Liver (tissue), 7 donors: ENCODE measurements at regions not wholly inside any gene's neighbourhood (a gene's known extent, or its start where the extent isn't known, plus 50 kb on each side); places are given as distances from the start of the nearest gene placed in this dataset.

ENCODE experiments used
- DNase-seq: peaks from one replicate; pipeline ENCODE4 v3.0.0-alpha.2; 2017; ENCODE audit warnings: low spot score
- H3K27ac ChIP-seq, 2 donors: one replicate each; pipeline ENCODE4 v1.7.0; 2013; ENCODE audit warnings: inconsistent platforms in 2 of 2, low read length in 2 of 2, control low read depth in 1 of 2, low read depth in 1 of 2, mild to moderate bottlenecking in 1 of 2
- H3K27me3 ChIP-seq, 4 donors: one replicate each; pipeline versions ENCODE4 v1.6.1 to v1.7.0; 2013; ENCODE audit warnings: low read length in 3 of 4, inconsistent platforms in 1 of 4, mild to moderate bottlenecking in 1 of 4, moderate library complexity in 1 of 4; ENCODE audit not compliant: control insufficient read depth in 4 of 4, insufficient read depth in 4 of 4
- H3K36me3 ChIP-seq, 4 donors: one replicate each; pipeline versions ENCODE4 v1.6.1 to v1.7.0; 2013; ENCODE audit warnings: low read length in 3 of 4, mild to moderate bottlenecking in 3 of 4, low read depth in 1 of 4, moderate library complexity in 1 of 4; ENCODE audit not compliant: control insufficient read depth in 4 of 4, insufficient read depth in 3 of 4
- H3K4me1 ChIP-seq, 4 donors: one replicate each; pipeline versions ENCODE4 v1.6.1 to v1.7.0; 2013; ENCODE audit warnings: low read length in 3 of 4, mild to moderate bottlenecking in 3 of 4, moderate library complexity in 1 of 4; ENCODE audit not compliant: control insufficient read depth in 4 of 4, insufficient read depth in 4 of 4
- H3K4me3 ChIP-seq, 3 donors: one replicate each; pipeline versions ENCODE4 v1.6.1 to v1.7.0; 2013; ENCODE audit warnings: low read length in 3 of 3, control low read depth in 1 of 3, low read depth in 1 of 3, mild to moderate bottlenecking in 1 of 3
- H3K9ac ChIP-seq, 2 donors: one replicate each; pipeline ENCODE4 v1.7.0; 2013; ENCODE audit warnings: low read length in 2 of 2, mild to moderate bottlenecking in 2 of 2, moderate library complexity in 2 of 2, control low read depth in 1 of 2, low read depth in 1 of 2
- H3K9me3 ChIP-seq, 4 donors: one replicate each; pipeline versions ENCODE4 v1.6.1 to v1.7.0; 2013; ENCODE audit warnings: low read length in 3 of 4; ENCODE audit not compliant: control insufficient read depth in 4 of 4
- EGR1 ChIP-seq, 2 donors: IDR thresholded peaks; 2 replicates each; pipeline ENCODE4 v1.6.1; 2016 to 2018; ENCODE audit warnings: antibody characterized with exemption in 2 of 2, low read depth in 2 of 2
- FOXA1 ChIP-seq: IDR thresholded peaks from 2 replicates; pipeline ENCODE4 v1.6.1; 2016; ENCODE audit warnings: antibody characterized with exemption
- FOXA2 ChIP-seq: IDR thresholded peaks from 2 replicates; pipeline ENCODE4 v1.6.1; 2016; ENCODE audit warnings: antibody characterized with exemption
- GABPA ChIP-seq, 2 donors: IDR thresholded peaks in 1 of 2; conservative IDR thresholded peaks in 1 of 2; 2 replicates each; pipeline ENCODE4 v1.6.1; 2016; ENCODE audit warnings: antibody characterized with exemption in 2 of 2, mild to moderate bottlenecking in 1 of 2, moderate library complexity in 1 of 2
- HNF4A ChIP-seq, 2 donors: conservative IDR thresholded peaks; 2 replicates each; pipeline ENCODE4 v1.6.1; 2016; ENCODE audit warnings: antibody characterized with exemption in 2 of 2, mild to moderate bottlenecking in 2 of 2
- HNF4G ChIP-seq: IDR thresholded peaks from 2 replicates; pipeline ENCODE4 v1.6.1; 2016; ENCODE audit warnings: antibody characterized with exemption
- JUND ChIP-seq, 2 donors: IDR thresholded peaks; 2 replicates each; pipeline ENCODE4 v1.6.1; 2016; ENCODE audit warnings: antibody characterized with exemption in 2 of 2
- RAD21 ChIP-seq, 2 donors: IDR thresholded peaks; 2 replicates each; pipeline ENCODE4 v1.6.1; 2016; ENCODE audit warnings: antibody characterized with exemption in 2 of 2, mild to moderate bottlenecking in 2 of 2
- REST ChIP-seq: IDR thresholded peaks from 2 replicates; pipeline ENCODE4 v1.6.1; 2016; ENCODE audit warnings: antibody characterized with exemption, mild to moderate bottlenecking
- RXRA ChIP-seq, 2 donors: IDR thresholded peaks; 2 replicates each; pipeline ENCODE4 v1.6.1; 2017 to 2018; ENCODE audit warnings: antibody characterized with exemption in 2 of 2, mild to moderate bottlenecking in 1 of 2
- SP1 ChIP-seq: IDR thresholded peaks from 2 replicates; pipeline ENCODE4 v1.6.1; 2018; ENCODE audit warnings: antibody characterized with exemption, mild to moderate bottlenecking
- TAF1 ChIP-seq: conservative IDR thresholded peaks from 2 replicates; pipeline ENCODE4 v1.6.1; 2016; ENCODE audit warnings: antibody characterized with exemption, mild to moderate bottlenecking
- ZBTB33 ChIP-seq: IDR thresholded peaks from 2 replicates; pipeline ENCODE4 v1.6.1; 2016; ENCODE audit warnings: antibody characterized with exemption
- WGBS: extraction: QIAGEN DNeasy Blood & Tissue Kit; methylation state at CpG from one replicate; pipeline ENCODE4 v1.1.7; 2013; 5-methylcytosine and 5-hydroxymethylcytosine counted together
- TF ChIP-seq, protein P1 (sequence below): IDR thresholded peaks from 2 replicates; pipeline ENCODE4 v1.6.1; 2016; ENCODE audit warnings: antibody characterized with exemption
- TF ChIP-seq, protein P2 (sequence below): IDR thresholded peaks from 2 replicates; pipeline ENCODE4 v1.6.1; 2016; ENCODE audit warnings: antibody characterized with exemption
- donor health status: healthy.
- donor health status: healthy.
- donor health status: healthy.
- donor health status: healthy.

DNA sequence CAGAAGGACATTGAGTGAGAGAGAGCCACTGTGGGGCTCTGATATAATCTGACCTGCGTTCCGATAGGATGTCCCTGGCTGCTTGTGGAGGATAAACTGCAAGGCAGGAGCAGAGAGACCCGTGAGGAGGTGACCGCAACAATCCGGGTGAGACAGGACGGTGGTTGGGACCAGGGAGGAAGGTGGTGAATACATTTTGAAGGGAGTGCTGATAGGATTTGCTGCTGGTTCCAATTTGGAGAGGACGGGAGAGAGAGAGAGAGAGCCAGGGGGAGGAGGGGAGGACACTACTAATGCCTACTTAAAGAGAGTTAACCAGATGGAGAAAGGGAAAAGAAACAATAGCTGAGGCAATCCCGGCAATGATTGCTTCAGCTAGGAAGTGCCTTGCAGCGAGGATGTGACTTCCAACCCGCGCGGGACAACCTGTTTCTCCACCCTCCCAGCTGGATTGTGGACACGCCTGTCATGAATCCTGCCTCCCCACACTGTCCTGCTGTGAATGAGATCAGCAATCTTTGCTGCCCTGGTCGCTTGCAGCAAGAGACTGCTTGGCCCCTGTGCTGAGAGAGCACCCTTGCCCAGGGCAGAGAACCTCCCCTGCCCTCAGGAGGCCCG is 199.0 kb upstream of the KCNG1 start:
- peaks cover 0 to 11% (median 2%) of the 10 kb centered on the region in 4 donors for H3K27me3 ChIP-seq
- no peak for DNase-seq
- TF ChIP-seq RAD21 (IDR thresholded peaks at IDR 0.05) (no peak), HNF4A (conservative IDR thresholded peaks at IDR 0.05) (no peak), RXRA (IDR thresholded peaks at IDR 0.05) (no peak), FOXA1 (no peak), HNF4G (no peak), SP1 (no peak), ZBTB33 (no peak), GABPA (IDR thresholded peaks at IDR 0.05 in 1 of 2, conservative IDR thresholded peaks at IDR 0.05 in 1 of 2) (no peak), TAF1 (no peak)
- TF ChIP-seq, protein P1, sequence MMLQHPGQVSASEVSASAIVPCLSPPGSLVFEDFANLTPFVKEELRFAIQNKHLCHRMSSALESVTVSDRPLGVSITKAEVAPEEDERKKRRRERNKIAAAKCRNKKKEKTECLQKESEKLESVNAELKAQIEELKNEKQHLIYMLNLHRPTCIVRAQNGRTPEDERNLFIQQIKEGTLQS, result no peak
- H3K4me3 ChIP-seq, result no peak overlapping the region
- H3K36me3 ChIP-seq, result no peaks in the 10 kb centered on the region
- WGBS, result 9% methylated on average over 15 of the region's 15 CpGs
- H3K9me3 ChIP-seq, result peaks cover 4 to 11% (median 7%) of the 10 kb centered on the region in 4 donors
- H3K4me1 ChIP-seq, result no peaks in the 10 kb centered on the region
- no peak overlapping the region for H3K9ac ChIP-seq
- no peak overlapping the region for H3K27ac ChIP-seq

- Histone ChIP-seq H3K27ac (no peak overlapping the region), H3K4me3 (no peak overlapping the region), H3K9me3 (peaks cover 4 to 15% (median 9%) of the 10 kb centered on the region in 4 donors), H3K9ac (no peak overlapping the region), H3K4me1 (no peaks in the 10 kb centered on the region), H3K27me3 (peaks cover 0 to 13% (median 2%) of the 10 kb centered on the region in 4 donors), H3K36me3 (no peaks in the 10 kb centered on the region)
- no peak for TF ChIP-seq RAD21 (IDR thresholded peaks at IDR 0.05)
- TF ChIP-seq GABPA (IDR thresholded peaks at IDR 0.05 in 1 of 2, conservative IDR thresholded peaks at IDR 0.05 in 1 of 2), result no peak
- TF ChIP-seq FOXA2, result no peak
- TF ChIP-seq HNF4A (conservative IDR thresholded peaks at IDR 0.05), result no peak
- TF ChIP-seq EGR1 (IDR thresholded peaks at IDR 0.05; ENCODE audit: low read depth in 2 of 2), result no peak
- TF ChIP-seq ZBTB33, result no peak
- no peak for TF ChIP-seq SP1
- TF ChIP-seq, protein P2, sequence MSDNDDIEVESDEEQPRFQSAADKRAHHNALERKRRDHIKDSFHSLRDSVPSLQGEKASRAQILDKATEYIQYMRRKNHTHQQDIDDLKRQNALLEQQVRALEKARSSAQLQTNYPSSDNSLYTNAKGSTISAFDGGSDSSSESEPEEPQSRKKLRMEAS, result no peak
- no peak for TF ChIP-seq JUND (IDR thresholded peaks at IDR 0.05)
- TF ChIP-seq REST, result no peak
- WGBS, result 77% methylated on average over 4 of the region's 4 CpGs
- DNase-seq, result no peak
These were observed 198.2 kb upstream of the KCNG1 start for GRCh38 chr20:51221103-51221502.
